ENCODE measurements at regions not wholly inside any gene's neighbourhood (a gene's known extent, or its start where the extent isn't known, plus 50 kb on each side); places are given as distances from the start of the nearest gene placed in this dataset.

DNA sequence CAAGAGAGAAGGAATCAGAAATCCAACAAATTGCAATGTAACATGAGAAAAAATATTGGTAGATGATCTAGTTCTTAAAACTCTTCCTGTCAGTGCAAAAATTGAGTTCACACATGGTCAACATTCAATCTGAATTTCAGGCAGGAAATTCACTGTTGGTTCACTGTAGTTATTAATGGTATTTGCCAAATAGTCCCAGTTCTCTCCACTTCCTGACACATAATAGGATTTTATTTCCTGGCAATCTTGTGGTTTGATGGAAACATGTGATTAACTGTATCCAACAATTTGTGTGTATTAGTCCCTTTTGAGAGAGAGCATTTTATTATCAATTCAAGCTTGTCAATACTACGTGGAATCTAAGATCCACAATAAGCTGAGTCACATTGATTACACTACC, 1103.1 kb downstream of the ROBO2 start:
- DNase-seq (ENCODE audit: low read depth) = no peak

DNA sequence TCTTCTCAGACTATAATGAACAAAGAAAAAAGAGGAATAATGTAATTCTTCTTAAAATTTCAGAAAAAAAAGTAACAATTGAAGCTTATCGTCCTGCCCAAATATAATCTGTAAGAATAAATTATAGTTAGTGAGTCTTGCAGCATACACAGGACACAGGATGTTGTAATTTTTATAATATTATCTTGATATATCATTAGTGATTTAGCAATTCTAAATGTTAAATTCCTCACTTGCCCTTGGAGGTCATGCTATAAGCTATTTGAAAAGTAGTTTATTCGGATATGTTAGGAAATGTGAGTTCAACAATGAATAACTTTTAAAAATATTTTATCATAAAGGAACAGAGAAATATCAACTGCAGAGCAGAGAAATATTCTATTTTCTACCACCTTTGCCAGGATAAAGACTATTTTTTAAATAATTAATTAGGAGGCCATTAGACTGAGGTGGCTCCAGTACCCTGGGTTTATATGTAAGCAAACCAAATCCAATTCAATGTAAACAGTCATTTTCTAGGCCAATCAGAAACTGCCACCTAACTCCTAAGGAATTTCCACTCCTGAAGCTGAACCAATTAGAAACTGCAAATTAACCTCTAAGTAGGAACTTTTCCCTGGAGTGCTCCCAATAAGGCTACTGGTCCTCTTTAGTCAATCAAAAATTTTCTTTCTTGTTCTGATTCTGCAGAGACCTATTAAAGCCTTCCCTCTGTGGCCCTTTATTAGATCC, 1109.3 kb downstream of the ROBO2 start:
- peak; percentile 15 for DNase-seq (ENCODE audit: low read depth)

DNA sequence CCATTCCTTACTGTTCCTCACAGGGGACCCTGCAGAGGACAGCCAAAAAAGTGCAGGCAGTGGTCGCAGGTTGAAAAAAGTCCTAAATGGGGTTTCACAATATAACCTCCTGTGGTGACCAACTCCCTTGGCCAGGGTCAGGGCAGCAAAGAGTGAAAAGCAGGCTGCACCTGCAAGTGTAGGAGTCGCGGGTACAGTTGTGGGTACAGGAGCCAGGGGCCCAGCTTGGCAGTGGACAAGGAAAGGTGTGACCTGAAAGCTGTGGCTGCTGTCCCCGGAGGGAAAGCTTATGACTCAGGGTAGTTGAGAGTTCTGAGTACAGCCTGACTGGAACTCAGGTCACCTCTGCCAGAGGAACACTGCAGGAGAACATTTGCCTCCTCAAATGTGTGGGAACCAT, 1114.1 kb downstream of the ROBO2 start:
- no peak for DNase-seq (ENCODE audit: low read depth)

DNA sequence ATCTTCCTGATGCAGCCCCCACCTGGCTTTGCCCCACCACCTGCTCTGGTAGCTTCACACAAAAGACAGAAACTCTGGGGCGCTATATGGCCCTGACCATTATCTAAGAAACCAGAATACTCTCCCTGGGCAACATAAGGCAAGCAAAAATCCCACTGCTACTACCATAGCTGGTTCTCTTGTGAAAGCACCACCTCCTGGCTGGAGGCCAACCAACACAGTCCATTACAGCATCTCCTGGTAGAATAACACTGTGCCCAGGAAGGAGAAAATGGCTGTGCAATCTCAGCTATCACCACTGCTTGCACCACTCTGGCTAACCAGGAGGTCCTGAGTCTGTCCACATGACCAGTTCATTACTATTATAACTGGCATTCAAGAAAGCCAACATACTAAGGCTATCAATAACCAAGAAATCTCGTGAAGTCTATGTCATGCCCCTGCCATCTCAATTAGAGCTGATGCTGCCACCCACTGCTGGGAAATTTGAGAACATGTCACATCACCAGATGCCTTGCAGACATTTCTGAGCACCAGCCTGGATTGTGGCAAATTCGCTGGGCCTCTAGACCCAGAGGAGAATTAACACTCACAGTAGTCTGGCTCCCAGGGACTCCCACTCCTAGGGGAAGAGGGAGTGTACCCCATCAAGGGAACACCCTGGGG, 1114.8 kb downstream of the ROBO2 start:
- no peak for DNase-seq (ENCODE audit: low read depth)

DNA sequence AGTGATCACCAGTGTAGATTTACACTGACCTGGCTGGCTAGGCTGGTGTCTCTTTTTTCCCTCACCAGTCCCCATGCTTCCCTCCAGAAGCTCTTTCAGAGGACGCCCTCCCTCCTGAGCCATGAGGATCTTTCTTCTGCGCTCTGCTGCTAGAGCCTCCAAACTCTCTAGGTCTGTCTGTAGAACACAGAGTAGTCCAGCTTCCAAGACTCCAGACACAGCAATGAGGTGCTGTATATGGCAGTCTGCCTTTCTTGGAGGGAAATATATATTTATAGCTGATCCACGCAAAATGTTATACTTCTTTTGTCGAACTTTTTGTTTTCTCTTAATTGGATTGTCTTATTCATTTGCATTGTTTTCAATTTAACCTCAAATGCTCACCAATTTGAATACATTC, 1121.8 kb downstream of the ROBO2 start:
- DNase-seq (ENCODE audit: low read depth) = no peak

DNA sequence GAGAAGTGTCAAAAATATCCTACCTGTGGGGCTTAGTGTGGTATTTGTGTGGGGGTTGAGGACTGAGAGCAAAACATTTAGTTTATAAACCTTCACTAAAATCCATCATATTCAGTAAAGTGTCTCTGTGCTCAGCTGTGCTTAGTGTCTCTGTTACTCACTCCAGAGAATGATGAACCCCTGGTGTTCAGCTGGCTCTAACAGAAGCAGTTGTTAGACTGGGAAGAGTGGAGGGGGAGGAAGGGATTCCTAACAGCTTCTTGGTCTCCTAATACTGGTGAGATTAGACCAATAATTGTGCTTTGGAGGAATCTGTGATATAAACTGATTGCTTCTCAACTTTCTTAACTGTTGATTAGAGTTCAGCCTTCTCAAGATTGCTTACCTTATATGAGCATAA, 1123.5 kb downstream of the ROBO2 start:
- no peak for DNase-seq (ENCODE audit: low read depth)

DNA sequence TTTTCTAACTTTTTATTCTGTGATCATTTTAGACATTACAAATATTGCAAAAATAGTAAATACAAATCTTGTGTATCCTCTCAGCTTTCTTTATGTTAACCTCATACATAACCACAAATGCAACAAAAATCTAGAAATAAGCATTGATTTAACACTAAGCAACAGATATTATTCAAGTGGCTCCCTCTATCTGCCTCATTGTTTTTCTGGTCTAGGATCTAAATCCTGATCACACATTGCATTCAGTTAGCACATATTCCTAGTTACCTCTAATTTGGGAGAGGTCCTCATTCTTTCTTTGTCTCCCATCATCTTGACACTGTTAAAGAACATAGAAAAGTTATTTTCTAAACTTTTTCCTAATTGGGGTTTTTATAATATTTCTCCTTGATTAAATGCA, 1126.0 kb downstream of the ROBO2 start:
- DNase-seq (ENCODE audit: low read depth) = peak; percentile 18

DNA sequence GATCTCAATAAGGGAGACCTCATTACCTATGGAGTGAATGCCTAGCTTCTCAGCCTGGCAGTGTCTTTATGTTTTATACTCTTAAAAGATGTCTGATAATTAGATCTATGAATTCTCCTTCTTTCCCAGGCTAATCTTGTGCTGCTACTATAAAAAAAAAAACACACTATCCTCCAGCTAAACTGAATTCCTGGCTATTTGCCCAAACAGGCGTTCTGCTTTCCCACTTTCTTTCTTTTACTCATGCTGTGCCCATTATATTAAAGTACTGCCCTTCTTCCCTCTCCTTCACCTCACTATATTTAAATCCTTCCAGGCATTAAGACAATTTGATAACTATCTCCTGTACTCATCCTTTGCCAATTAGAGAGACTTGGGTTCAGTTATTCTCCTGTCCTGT, 1134.9 kb downstream of the ROBO2 start:
- DNase-seq (ENCODE audit: low read depth) = no peak

DNA sequence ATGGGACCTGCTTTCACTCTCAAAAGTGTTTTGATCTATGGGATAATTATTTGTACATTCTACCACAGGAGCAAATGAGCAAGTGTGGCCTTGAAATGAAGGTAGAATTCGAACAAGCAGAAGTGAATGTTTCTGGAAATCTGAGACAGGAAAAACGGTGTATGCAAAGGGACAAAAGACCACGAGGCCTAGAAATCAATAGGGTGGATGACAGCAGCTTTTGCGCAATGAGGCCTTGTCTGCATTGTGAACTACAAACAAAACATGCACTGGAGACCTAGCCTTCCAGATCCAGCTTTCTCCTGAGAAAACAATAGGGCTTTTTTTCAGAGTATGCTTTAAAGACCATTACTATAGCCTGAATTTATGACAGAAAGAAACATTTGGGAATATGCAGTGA, 1137.0 kb downstream of the ROBO2 start:
- no peak for DNase-seq (ENCODE audit: low read depth)

DNA sequence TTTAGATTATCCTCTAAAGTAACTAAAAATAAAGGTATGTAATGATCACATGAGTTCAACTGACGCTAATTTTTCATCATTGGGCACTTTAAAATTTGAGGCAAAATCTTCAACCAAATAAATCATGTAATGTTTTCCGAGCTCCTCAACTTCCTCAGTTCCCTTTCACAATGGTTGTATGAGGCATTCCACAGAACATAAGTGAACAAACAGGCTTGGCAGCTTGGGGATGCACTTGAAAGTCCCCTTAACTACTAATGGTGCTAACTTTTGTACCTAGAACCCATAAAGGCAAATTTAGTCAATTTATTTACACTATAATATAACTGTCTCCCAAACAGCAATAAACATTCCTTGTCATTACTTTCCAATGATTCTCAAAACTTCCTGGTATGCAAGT, 1137.9 kb downstream of the ROBO2 start:
- peak; percentile 24 for DNase-seq (ENCODE audit: low read depth)

DNA sequence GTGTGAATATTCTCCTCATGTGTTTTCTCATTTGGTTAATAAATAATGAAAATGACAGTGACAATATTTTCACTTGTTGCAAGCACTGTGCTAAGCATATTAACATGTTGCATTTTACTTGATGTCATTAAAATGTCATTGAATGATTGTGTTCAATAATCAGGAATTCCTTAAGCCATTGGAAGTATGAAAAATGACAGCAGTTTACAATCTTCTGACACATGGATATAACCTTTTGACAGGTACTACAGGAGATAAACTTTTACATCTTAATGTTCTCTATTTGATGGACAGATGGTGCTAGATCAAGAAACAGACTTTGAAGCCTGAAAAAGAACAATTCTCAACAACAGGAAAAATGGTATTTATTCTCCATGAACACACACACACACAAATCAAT, 1138.3 kb downstream of the ROBO2 start:
- no peak for DNase-seq (ENCODE audit: low read depth)

DNA sequence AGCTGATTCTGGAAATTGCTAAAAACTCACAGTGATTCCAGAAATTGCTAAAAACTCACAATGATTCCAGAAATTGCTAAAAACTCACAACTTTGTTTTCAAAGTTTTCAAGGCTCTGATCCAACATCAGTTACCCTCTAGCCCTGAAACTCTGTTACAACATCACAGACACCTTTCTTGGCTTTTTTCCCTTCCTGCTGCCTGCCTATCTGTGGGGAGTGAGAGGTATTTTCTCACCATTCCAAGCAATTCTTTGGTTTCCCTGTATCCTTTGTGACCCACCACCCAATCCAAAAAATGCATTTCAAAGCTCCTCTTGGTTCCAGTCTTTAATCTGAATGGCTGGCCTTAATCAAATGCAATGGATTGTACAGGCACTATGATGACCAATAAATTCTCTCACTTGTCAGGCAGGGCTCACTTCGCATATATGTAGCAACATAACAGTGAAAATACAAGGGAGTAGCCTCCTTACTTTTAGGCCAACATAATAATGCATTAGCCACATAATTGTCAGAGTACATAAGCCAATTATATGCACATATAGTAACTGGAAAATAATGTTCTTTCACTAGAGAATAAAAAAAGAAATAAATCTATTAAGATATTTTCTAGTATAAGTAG, 1139.0 kb downstream of the ROBO2 start:
- DNase-seq (ENCODE audit: low read depth) = peak; percentile 8

DNA sequence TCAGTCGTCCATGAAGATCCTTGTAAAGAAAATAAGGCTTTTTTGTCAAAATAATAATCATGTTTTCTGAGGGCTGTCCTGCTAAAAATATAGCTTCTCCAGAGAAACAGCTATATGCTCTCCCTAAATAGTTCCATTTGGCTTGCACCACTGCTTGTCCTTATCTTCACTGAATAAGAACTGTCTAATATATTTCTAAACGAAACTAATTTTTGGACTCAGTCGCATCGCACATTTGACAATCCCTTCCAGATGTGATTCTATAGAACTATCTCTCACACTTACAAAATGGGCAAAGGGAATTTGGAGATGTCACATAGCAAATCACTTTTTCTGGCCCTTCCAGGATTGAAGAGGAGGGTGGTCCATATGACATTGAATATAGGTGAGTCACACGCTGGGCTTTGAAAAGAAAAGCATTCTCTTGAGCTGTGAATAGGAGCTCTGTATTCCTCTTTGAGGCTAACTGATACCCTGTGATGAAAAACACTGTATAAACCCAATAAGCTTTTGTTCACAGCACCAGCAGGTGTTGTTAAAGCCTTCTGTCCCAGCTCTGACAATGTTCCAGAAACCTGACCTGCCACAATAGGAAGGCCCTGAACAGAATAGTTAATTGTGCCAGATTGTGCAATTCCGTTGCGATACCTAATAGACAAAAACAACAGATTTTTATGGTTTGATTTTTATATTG, 1144.2 kb downstream of the ROBO2 start:
- no peak for DNase-seq (ENCODE audit: low read depth)

DNA sequence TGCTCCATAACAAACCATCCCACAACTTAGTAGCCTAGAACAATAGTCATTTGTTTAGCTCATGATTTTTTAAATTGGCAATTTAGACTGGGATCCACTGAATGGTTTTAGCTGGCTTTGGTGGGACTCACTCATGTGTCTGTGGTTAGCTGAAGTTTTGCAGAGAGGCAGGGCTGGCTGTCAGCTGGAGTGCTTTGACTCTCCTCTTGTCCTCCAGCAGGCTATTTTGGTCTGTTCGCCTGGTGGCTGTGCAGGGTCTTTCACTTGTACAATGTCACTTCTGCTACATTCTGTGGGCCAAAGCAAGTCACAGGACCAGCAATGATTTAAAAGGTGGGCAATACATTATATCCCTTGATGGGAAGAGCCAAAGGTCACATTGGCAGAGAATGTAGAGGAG, 1146.5 kb downstream of the ROBO2 start:
- DNase-seq (ENCODE audit: low read depth) = no peak

DNA sequence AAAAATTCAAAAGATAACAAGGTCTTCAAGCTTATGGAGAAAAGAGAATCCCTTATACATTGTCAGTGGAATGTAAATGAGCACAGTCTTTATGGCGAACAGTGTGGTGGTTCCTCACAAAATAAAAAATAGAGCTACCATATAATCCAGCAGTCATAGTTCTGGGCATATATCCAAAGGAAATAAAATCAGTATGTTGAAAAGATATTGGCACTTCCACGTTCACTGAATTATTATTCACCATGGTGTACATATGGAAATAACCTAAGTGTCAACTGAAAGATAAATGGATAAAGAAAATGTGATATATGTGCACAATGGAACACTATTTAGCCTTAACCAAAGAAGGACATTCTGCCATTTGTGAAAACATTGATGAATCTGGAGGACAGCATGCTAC, 1161.2 kb downstream of the ROBO2 start:
- no peak for DNase-seq (ENCODE audit: low read depth)

DNA sequence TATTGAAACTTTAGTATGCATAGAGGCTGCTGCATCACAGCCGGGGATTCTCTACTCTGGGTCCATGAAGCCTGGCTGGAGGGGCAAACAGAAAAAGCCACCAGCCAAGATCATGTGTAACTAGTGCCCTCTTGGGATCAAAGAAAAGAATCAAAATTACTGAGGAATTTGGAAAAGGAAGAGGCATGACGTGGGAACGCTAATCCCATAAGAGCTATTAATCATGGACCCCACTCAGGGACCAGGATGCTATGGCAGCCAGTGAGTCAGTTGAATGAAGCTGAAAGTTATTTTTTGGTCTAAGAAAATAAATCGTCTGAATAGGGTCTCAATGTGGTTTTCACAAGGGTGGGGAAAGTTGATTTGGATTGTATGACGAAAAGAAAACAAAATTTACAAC, 1165.1 kb downstream of the ROBO2 start:
- DNase-seq (ENCODE audit: low read depth) = peak; percentile 39

DNA sequence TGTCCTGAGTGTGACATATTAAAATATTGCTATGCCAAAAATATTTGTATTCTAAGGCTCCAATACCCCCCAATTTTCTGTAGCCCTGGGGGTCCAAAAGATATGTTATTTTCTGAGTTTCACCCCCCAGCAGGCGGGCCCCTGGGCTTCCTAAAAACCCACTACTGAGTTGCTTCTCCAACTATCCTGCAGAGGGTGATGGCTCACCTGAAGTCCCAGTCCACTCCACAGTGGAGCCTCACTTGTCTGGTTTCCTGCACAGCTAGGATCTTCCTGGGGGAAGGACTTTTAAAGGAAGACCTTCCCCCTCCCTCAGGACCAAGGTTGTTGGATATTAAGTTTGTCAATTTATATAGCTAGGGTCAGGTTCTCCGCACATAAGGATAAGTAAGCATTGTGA, 1181.4 kb downstream of the ROBO2 start:
- DNase-seq (ENCODE audit: low read depth) = no peak

DNA sequence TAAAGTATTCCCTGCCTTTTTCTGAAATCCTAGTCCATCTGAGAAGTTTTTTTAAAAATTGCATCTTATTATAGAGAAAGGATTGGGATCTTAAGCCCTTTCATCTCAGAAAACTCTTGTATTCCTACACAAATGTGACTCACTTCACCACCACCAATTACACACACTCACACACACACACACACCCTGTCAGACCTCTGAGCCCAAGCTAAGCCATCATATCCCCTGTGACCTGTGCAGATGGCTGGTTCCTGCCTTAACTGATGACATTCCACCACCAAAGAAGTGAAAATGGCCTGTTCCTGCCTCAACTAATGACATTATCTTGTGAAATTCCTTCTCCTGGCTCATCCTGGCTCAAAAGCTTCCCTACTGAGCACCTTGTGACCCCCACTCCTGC, 1181.9 kb downstream of the ROBO2 start:
- DNase-seq (ENCODE audit: low read depth) = peak; percentile 13

DNA sequence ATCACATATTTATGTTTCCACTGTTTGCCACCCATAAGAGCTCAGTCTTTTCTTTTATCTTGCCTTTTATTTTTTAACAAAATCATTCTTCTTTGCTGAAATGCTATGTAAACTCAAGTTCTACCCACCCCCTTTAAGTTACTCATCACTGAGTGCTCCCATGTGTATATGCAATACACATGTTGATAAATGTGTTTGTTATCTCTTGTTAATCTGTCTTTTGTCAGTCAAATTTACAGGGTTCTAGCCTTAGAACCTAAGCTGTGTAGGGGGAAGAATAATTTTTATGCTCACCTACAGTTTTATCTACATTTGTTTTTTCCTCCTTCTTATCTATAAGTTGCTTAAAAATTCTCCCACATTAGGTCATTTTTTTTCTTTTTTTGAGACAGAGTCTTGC, 1195.9 kb downstream of the ROBO2 start:
- DNase-seq (ENCODE audit: low read depth) = no peak

DNA sequence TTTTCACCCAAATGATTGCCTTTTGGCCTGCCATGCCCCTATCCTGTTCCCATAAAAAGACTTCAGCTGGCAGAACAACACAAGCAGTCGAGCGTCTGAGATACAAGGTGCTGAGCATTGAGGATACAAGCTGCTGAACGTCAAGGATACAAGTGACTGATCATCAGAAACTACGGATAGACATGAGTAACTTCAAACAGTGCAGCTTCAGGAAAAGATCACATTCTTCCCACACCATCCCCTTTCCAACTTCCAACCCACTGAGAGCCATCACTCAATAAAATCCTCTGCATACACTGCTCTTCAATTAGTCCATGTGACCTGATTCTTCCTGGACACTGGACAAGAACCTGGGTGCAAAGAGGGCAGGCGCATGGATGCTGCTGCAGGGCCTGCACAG, 1198.9 kb downstream of the ROBO2 start:
- DNase-seq (ENCODE audit: low read depth) = peak; percentile 56

DNA sequence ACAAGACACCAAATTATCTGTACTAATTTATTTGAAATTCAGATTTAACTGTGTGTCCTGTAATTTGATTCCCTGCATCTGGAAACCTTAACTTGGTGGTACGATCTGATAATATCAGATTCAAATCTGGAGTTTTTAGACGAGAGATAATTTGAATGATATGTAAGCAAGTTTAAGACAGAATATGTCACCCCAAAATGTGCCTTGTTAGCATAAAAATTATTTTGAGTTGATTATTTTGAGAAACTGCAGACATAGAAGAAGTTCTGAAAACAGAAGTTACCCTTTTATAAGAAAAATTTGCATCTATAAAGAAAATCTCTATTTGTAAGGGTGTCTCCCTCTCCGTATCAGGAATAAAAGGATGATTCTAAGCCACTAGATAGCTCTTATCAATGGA, 1202.8 kb downstream of the ROBO2 start:
- DNase-seq (ENCODE audit: low read depth) = no peak

DNA sequence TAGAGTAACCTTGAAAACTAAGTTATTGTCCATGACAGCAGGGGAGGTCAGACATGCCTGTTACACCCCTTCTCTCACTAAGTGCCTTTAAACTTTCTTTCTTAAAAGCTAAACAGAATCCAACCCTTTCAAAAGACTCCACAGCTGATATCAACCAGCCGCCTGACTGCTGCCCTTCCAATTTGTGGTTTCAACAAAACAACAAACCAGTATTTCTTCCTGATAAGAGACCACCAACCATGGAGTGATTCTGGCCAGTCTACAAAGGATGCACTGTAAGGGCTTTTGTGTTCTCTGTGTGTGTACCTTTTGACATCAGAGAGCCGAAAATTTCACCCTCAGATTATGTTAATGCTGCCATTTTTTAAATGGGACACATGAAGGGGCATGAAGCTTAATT, 1204.2 kb downstream of the ROBO2 start:
- no peak for DNase-seq (ENCODE audit: low read depth)

DNA sequence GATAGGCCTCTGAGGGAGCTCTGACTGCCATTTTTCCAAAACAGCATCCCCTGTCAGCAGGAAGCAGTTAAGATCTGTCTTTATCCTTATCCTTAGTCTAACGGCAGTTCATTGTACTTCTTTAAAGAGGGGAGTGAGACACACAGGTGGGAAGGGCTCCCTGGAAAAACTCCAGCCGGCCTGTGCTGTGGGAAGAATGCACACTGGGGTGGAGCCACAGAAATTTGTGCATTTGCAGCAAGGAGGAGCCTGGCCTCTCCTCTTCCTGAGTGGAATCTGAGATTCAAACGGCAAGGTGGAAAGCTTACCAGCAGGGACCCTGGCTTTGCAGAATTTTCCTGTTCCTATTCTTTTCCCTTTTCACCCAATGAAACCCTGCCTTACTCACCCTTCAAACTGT, 1209.4 kb downstream of the ROBO2 start:
- DNase-seq (ENCODE audit: low read depth) = no peak
